Urinary bladder (tissue), 3 donors: ENCODE measurements at regions not wholly inside any gene's neighbourhood (a gene's known extent, or its start where the extent isn't known, plus 50 kb on each side); places are given as distances from the start of the nearest gene placed in this dataset.

Source experiments
- DNase-seq: peaks from one replicate; pipeline ENCODE4 v3.0.0-alpha.2; 2015; ENCODE audit errors: extremely low spot score
- H3K27ac ChIP-seq: one replicate; pipeline ENCODE4 v1.5.1; 2013; ENCODE audit warnings: low read depth, mild to moderate bottlenecking, moderate library complexity
- H3K36me3 ChIP-seq: one replicate; pipeline ENCODE4 v1.6.1; 2013; ENCODE audit warnings: mild to moderate bottlenecking, moderate library complexity; ENCODE audit not compliant: insufficient read depth
- H3K4me1 ChIP-seq: one replicate; pipeline ENCODE4 v1.6.1; 2013; ENCODE audit warnings: mild to moderate bottlenecking, moderate library complexity; ENCODE audit not compliant: insufficient read depth
- H3K4me3 ChIP-seq: one replicate; pipeline ENCODE4 v1.5.1; 2013; ENCODE audit warnings: low read depth, low read length
- WGBS: extraction: QIAGEN DNeasy Blood & Tissue Kit; methylation state at CpG from one replicate; pipeline ENCODE4 v1.1.7; 2013; 5-methylcytosine and 5-hydroxymethylcytosine counted together
- donor health status: healthy with polysubstance abuse.
- donor health status: healthy.

GRCh38 chr1:79549201-79549600 lies 542.7 kb upstream of the ADGRL4 start:
- Histone ChIP-seq H3K4me1 (no peaks in the 10 kb centered on the region), H3K36me3 (no peaks in the 10 kb centered on the region), H3K4me3 (no peak overlapping the region), H3K27ac (no peak overlapping the region)
- 61% methylated on average over 2 of the region's 2 CpGs for WGBS
- DNase-seq, result no peak

- Histone ChIP-seq H3K27ac (no peak overlapping the region), H3K4me3 (no peak overlapping the region), H3K36me3 (no peaks in the 10 kb centered on the region), H3K4me1 (no peaks in the 10 kb centered on the region)
- 94% methylated on average over 7 of the region's 7 CpGs for WGBS
- DNase-seq, result no peak
Observed at GRCh38 chr1:79547514-79547913, 541.0 kb upstream of the ADGRL4 start.

GRCh38 chr1:79543394-79543793 lies 536.9 kb upstream of the ADGRL4 start:
- Histone ChIP-seq H3K4me1 (no peaks in the 10 kb centered on the region), H3K4me3 (no peak overlapping the region), H3K27ac (no peak overlapping the region), H3K36me3 (no peaks in the 10 kb centered on the region)
- WGBS, result 42% methylated on average over 3 of the region's 3 CpGs
- no peak for DNase-seq

- no peak overlapping the region for H3K27ac ChIP-seq
- DNase-seq, result no peak
- H3K36me3 ChIP-seq, result no peaks in the 10 kb centered on the region
- H3K4me3 ChIP-seq, result no peak overlapping the region
- no peaks in the 10 kb centered on the region for H3K4me1 ChIP-seq
Observed at GRCh38 chr1:79539001-79539400, 532.5 kb upstream of the ADGRL4 start.

GRCh38 chr1:79532555-79532954 lies 526.0 kb upstream of the ADGRL4 start:
- WGBS, result 65% methylated on average over 5 of the region's 5 CpGs
- H3K4me3 ChIP-seq, result no peak overlapping the region
- no peak overlapping the region for H3K27ac ChIP-seq
- no peaks in the 10 kb centered on the region for H3K36me3 ChIP-seq
- DNase-seq, result no peak
- no peaks in the 10 kb centered on the region for H3K4me1 ChIP-seq

GRCh38 chr1:79531790-79532189 lies 525.3 kb upstream of the ADGRL4 start:
- WGBS, result 89% methylated on average over 2 of the region's 2 CpGs
- Histone ChIP-seq H3K4me1 (no peaks in the 10 kb centered on the region), H3K27ac (no peak overlapping the region), H3K4me3 (no peak overlapping the region), H3K36me3 (no peaks in the 10 kb centered on the region)
- no peak for DNase-seq

GRCh38 chr1:79530476-79530875 lies 523.9 kb upstream of the ADGRL4 start:
- Histone ChIP-seq H3K27ac (no peak overlapping the region), H3K4me1 (no peaks in the 10 kb centered on the region), H3K36me3 (no peaks in the 10 kb centered on the region), H3K4me3 (no peak overlapping the region)
- DNase-seq, result no peak
- WGBS, result 52% methylated on average over 2 of the region's 2 CpGs

GRCh38 chr1:79530055-79530454 lies 523.5 kb upstream of the ADGRL4 start:
- Histone ChIP-seq H3K27ac (no peak overlapping the region), H3K36me3 (no peaks in the 10 kb centered on the region), H3K4me1 (no peaks in the 10 kb centered on the region), H3K4me3 (no peak overlapping the region)
- no peak for DNase-seq
- WGBS, result 74% methylated on average over 2 of the region's 2 CpGs

- H3K27ac ChIP-seq, result no peak overlapping the region
- WGBS, result 78% methylated on average over 1 of the region's 1 CpG
Observed at GRCh38 chr1:79524126-79524525, 517.6 kb upstream of the ADGRL4 start.

GRCh38 chr1:79519084-79519760 lies 512.7 kb upstream of the ADGRL4 start:
- no peaks in the 10 kb centered on the region for H3K36me3 ChIP-seq
- no peak overlapping the region for H3K27ac ChIP-seq
- no peaks in the 10 kb centered on the region for H3K4me1 ChIP-seq
- no peak overlapping the region for H3K4me3 ChIP-seq
- no peak for DNase-seq
- 65% methylated on average over 4 of the region's 4 CpGs for WGBS

More at GRCh38 chr1:79524126-79524525, 517.6 kb upstream of the ADGRL4 start:
- Histone ChIP-seq H3K4me1 (no peaks in the 10 kb centered on the region), H3K36me3 (no peaks in the 10 kb centered on the region), H3K4me3 (no peak overlapping the region)
- DNase-seq, result no peak

- H3K36me3 ChIP-seq, result no peaks in the 10 kb centered on the region
- H3K4me3 ChIP-seq, result no peak overlapping the region
- H3K4me1 ChIP-seq, result no peaks in the 10 kb centered on the region
- no peak for DNase-seq
- WGBS, result 74% methylated on average over 4 of the region's 4 CpGs
- H3K27ac ChIP-seq, result no peak overlapping the region
Observed at GRCh38 chr1:79517470-79518224, 511.1 kb upstream of the ADGRL4 start.

GRCh38 chr1:79507770-79508169 lies 501.2 kb upstream of the ADGRL4 start:
- no peaks in the 10 kb centered on the region for H3K36me3 ChIP-seq
- WGBS, result 55% methylated on average over 2 of the region's 2 CpGs
- no peak overlapping the region for H3K4me3 ChIP-seq
- no peak for DNase-seq
- no peak overlapping the region for H3K27ac ChIP-seq
- no peaks in the 10 kb centered on the region for H3K4me1 ChIP-seq

GRCh38 chr1:79501153-79501552 lies 494.6 kb upstream of the ADGRL4 start:
- no peaks in the 10 kb centered on the region for H3K4me1 ChIP-seq
- no peak for DNase-seq
- H3K4me3 ChIP-seq, result no peak overlapping the region
- WGBS, result 88% methylated on average over 3 of the region's 3 CpGs
- H3K36me3 ChIP-seq, result no peaks in the 10 kb centered on the region
- no peak overlapping the region for H3K27ac ChIP-seq

GRCh38 chr1:79499541-79499940 lies 493.0 kb upstream of the ADGRL4 start:
- no peak for DNase-seq
- WGBS, result 91% methylated on average over 1 of the region's 1 CpG
- Histone ChIP-seq H3K36me3 (no peaks in the 10 kb centered on the region), H3K4me3 (no peak overlapping the region), H3K4me1 (no peaks in the 10 kb centered on the region), H3K27ac (no peak overlapping the region)
